Non-pigmented ciliary epithelial cell (primary cell): ENCODE measurements at regions not wholly inside any gene's neighbourhood (a gene's known extent, or its start where the extent isn't known, plus 50 kb on each side); places are given as distances from the start of the nearest gene placed in this dataset.

Experiments
- DNase-seq: peaks from one replicate; pipeline ENCODE4 v3.0.0-alpha.2; 2010; ENCODE audit warnings: low read depth

DNA sequence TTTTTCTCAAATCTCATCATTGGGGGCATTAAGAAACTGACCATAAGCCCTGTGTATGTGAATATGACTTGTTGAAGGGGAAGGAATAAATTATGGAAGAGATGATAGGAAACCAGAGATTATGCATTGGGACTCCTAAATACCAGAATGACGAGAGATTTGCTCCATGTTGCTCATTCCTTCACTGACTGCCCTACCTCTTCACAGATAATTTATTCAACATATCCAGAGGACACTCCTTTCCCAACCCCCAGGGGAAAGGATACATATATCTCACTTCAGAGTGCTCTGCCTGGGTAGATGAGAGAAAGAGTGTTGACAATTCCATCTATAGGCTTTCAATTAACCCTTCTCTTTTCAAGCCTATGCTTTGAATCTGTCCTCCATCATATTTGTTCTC is 145.3 kb upstream of the RHOBTB1 start:
- no peak for DNase-seq

DNA sequence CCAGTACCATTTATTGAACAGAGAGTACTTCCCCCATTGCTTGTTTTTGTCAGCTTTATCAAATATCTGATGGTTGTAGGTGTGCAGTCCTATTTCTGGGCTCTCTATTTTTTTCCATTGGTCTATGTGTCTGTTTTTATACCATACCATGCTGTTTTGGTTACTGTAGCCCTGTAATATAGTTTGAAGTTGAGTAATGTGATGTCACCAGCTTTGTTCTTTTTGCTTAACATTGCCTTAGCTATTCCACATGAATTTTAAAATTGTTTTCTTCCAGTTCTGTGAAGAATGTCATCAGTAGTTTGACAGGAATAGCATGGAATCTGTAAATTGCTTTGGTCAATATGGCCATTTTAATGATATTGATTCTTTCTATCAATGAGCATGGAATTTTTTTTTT is 140.5 kb upstream of the RHOBTB1 start:
- DNase-seq: no peak

DNA sequence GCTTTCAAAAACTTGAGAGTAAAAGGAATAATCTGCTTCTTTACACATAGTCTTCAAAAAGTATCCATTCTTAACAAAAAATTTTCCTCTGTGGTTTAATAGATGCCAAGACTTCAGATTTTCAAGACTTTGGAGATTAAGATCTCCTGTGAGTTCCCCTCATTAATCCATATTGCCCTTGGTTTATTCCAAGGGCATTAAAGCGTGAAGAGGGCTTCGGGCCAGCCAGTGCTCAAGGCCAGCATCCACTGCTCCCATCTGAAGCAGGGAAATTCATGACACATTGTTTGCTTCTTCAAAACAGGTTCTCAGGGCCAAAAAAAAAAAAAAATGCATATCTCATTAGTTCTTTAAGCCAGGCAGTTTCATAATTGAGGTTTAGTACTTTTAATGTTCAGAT is 137.3 kb upstream of the RHOBTB1 start:
- DNase-seq: no peak

DNA sequence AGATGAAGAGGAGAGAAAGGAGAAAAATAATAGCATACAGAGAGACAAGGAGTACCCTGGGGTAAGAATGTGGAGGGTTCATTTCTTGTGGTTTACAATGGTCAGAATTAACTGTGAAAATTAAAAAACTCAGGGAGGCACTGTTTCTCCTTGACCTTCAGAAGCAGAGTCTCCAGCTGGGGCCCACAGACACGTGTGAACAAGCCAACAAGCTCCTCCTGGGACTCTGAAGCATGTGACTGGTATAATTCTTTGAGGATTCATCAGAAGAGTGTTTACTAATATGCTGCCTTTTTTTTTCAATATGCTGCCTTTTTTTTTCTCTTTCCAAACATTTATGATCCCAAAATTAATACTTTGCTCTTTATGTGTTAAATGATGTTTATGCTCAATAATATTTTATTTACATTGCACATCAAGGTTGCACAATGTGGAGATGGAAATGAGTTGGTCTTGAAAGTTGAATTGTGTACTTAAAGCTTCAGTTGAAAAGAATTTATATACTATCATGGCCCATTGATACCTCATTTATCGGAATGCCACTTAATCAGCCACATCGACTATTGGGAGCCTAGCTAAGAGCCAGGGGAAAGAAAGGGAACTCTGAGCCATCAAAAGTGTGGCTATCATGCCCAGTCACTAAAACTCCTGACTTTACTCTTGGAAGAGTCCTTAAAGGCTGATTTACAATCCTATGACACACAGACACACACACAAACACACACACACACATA is 134.7 kb upstream of the RHOBTB1 start:
- DNase-seq: no peak

DNA sequence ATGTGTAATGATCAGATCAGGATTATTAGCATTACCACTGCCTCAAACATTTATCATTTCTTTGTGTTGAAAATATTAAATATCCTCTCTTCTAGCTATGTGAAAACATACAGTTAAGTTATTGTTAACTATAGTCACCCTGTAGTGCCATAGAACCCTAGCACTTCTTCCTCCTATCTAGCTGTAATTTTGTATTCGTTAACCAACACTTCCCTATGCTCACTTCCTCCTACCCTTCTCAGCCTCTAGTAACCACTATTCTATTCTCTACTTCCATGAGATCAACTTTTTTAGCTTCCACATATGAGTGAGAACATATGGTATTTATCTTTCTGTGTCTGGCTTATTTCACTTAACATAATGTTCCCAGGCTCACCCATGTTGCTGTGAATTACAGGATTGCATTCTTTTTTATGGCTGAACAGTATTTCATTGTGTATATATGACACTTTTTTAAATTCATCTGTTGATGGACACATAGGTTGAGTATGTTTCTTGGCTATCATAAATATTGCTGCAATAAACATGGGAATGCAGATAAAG is 132.7 kb upstream of the RHOBTB1 start:
- DNase-seq: no peak

DNA sequence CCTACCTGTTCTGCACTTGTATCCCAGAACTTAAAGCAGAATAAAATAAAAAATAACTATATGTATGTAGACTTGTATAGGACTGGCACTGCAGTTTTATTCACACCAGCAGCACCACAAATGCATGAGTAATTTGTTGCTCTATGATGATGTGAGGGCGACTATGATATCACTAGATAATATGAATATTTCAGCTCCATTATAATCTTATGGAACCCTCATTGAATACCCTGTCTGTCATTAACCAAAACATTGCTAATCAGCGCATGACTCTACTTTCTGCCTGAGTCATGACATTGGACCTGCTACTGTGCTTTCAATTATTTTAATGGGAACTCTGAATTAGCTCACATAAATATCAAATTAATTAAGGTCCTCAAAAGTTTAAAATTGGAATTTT is 129.4 kb upstream of the RHOBTB1 start:
- DNase-seq: no peak

DNA sequence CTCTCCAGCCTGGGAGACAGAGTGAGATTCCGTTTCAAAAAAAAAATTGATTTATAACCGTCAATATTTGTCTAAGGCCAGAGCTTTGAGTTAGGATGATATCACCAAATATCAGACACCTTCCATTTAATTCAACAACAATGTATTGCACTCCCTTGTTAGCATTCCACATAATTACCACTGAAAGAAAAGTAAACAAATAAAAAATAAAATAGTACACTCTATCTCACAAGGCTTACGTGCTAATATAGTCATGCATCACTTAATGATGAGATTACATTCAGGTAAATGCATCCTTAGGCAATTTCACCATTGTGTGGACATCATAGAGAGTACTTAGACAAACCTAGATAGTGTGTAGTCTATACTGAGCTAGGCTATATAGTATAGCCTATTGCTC is 127.6 kb upstream of the RHOBTB1 start:
- DNase-seq: no peak

DNA sequence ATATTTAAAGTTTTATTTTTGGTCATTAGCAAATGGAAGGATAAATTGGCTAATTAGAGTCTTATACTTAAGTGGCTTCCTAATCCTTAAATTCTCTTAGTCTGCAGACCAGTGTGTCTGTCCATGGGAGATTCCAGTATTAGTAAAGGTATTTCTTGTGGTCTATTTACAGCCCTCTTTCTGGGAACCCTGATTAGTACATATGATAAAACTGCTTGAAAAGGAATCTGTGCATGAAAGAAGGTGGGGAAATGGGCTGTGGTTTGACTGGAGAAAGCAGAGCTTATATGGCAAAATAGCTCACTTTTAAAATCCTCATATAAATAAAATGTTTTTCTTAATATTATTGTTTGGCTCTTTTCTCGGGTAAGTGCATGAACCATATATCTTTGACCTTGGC is 124.5 kb upstream of the RHOBTB1 start:
- no peak for DNase-seq

DNA sequence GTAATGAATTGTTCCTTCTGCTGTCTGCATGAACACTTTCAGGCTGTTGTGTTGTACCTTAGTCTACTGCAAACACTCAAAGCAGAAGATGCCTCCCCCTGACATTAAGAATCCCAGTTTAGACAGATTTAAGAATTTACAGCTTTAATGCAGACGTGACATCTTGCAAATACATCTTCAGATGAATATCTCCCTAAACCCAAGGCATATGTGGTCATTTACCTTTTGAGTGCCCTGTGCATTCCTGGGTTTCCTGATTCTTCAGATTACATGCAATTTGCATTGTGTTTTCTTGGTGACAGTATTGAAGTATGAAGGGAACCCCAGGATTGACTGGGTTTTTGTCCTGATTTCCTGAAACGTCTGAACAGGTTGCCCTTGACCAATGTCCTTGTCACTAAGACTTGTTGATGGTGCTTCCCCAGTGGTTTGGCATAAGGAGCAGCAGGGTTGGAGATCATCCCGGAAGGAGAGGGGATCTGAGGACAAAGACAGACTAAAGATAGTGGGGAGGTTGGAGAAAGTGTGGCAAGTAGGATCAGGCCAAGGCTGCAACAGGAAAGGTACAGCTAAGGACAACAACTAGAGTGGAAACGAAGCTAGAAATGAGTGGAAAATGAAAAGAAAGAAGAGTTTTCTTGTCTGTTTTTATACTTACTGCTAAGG is 123.8 kb upstream of the RHOBTB1 start:
- no peak for DNase-seq

DNA sequence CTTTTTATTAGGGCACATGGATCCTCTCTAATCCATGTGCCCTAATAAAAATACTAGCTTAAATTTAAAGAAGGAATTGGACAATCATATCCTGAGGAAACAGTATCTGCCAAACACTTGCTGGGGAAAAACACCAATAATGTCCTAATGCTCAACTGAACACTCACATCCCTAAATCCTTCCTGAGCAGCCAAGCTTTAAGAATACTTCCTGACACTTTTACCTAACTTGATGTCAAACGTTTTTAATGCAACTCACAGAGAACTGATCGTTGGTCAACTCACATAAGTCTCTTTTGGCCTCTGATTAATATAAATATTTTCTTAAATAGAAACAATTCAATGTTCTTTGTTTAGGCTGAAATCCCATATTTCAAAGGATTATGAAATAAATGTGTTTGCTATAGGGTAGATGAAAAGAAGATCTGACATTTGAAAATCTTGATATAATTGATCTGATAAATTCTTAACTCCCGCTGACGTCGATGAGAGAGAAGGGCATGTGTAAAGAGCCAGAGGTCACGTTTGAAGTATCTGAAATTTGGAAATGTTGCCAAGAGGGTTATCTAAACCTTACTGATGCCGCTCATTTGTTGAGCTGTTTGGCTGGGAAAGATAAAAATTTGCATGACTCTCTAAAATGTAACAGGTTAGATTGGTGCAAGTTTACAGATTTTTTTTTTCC is 122.8 kb upstream of the RHOBTB1 start:
- no peak for DNase-seq

DNA sequence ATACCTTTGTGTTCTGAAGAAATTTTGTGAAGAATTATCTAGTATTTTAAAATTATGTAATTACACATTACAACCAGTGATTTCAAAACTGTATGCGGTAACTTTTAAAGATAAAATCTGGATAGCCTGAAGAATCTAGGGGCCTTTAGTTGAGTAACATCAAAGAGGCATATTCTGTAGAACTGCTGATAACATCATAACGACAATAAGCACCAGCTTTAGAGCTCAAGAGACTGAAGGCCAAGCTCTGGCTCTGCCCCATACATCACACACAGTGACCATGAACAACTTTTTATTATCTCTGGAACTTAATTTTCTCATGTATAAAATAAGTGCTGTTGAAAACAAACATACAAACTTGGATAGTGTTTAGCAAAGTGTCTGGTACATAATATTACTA is 121.1 kb upstream of the RHOBTB1 start:
- no peak for DNase-seq

DNA sequence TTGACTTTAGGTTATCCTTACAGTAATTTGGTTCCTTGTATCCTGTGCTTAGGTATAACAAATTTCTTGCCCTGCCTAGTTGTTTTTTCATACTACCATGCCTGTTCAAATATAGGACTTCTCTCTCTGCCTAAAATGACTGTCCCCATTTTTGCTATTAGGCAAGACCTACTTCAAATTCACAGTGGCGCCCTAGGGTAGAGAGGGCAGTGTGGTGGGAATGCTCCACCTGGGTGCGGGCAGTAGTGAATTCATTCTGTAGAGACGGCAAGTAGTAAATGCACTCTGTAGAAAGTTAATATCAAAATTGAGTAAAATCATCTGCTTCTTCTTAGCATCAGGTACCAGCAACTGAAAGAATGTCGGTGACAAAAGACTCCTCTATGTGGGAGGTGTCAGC is 120.4 kb upstream of the RHOBTB1 start:
- no peak for DNase-seq

DNA sequence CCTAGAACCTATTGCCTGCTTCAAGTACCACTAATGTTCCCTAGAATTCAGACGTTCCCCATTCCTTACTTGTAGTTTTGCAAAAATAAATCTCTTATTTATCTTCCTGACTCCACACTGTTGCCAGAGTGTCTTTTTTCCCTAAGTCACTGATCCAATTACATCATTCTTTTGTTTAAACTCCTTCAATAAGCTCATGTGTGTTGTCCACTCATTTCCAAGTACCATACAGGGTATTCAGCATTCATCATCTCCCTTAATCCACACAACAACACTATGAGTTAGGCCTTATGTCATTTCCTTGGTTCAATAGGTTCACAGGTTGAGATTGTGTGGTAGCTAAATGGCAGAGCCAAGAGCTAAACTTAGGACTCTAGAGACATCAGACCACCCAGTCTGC is 119.9 kb upstream of the RHOBTB1 start:
- no peak for DNase-seq

DNA sequence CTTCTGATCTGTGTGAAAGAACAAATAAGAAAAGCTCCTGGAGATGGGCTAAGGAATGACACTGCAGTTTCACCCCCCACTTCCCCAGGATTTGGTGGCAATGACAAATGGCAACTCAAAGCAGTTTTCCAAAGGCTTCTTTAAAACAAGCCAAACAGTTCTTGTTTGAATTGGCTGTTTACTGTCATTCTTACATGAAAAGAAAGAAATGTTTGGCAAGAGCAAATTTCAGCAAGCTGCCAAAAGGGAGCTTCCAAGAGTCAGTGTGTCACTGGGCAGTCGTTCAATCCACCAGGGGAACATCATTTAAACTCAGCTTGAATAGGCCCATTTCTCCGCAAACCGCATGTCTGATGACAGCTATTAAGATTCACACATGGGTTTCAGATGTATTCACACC is 119.0 kb upstream of the RHOBTB1 start:
- DNase-seq: no peak

DNA sequence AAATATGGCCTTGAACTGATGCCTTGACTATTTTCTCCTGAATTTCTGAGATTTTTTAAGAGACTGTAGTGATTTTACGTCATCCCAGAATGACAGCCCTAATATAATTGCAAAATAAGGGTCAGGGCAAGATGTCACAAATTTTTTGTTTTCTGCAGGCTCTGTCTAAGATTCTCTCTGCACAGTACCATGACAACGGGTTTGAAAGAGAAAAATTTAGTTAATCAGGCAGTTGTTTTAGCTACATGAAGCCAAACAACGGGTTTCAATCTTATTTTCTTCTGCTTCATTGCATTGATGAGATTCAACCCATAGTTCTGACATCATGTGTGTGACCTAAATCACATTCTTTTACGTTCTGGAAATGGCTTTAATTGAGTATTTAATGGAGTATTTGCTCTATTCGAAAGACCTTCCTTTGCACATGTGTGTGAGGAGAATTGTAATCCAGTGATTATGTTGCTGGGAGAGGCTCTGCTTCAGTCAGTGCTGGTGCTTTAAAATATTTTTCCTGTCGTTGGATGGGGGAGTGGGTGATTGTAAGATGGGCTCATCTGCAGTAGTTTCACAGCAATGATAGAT is 118.0 kb upstream of the RHOBTB1 start:
- no peak for DNase-seq

DNA sequence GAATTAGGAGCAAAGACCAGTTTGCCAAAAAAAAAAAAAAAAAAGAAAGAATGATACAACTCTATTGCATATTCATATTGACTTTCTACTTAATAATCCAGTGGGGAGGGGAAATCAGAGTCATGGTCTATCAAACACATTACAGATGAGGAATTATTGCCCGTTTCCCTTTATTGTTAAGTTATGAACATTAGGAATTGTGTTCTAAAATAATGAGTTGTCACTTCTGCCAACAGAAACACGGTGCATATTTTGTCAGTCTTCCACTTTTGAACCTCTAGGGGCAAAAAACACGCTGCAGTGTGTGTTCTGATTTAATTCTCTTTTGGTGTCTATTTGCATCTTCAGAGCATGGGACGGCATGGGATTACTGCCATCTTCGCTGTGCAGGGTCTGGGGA is 115.7 kb upstream of the RHOBTB1 start:
- no peak for DNase-seq

DNA sequence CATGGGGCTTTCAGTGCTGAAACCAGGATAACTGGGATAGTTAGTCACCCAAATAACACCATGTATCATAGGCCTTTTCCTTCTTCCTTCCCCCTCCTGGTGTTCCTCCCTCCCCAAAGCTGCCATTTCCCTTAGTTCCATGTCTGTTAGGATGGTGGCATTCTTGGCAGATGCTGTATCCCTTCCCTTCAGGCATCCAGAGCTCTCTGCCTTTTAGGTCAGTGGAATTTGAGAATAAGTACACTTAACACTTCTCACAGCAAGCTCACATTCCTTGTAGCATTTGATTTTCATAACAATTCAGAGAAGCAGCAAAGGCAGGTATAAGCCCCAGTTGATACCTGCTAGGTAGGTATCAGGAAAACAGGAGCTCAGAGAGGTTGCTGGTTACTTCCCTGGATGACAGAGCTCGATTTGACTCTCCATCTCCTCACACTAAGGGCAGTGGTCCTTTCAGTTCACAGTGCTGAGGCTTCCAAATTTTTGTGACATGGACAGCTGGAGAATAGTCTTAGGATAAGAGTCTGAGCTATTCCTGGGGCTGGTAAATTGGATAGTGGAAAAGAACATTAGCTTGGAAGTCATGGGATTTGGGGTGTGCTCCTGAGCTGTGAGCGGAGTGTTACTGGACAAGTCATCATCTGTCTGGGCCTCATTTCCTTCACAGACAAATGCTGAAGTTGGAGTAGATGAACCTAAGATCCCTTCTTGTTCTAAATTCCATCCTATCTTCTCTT is 108.7 kb upstream of the RHOBTB1 start:
- no peak for DNase-seq

DNA sequence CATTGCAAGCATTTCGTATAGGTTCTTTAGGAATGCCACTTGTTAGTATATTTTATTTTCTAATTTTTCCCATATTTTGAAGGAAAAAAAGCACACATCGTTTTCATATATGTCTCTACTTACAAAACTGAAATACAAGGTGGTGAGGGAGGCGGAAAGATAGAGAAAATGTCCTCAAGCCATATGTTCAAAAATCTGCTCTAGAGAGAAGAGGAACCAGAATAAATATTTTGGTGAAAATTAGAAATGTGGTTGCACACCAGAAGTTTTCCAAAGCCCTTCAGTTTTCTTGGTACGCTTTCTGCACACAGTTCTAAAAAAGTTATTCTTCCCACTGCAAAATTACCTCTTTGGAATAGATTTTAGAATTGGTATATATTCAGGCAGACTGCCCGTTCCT is 107.4 kb upstream of the RHOBTB1 start:
- no peak for DNase-seq

DNA sequence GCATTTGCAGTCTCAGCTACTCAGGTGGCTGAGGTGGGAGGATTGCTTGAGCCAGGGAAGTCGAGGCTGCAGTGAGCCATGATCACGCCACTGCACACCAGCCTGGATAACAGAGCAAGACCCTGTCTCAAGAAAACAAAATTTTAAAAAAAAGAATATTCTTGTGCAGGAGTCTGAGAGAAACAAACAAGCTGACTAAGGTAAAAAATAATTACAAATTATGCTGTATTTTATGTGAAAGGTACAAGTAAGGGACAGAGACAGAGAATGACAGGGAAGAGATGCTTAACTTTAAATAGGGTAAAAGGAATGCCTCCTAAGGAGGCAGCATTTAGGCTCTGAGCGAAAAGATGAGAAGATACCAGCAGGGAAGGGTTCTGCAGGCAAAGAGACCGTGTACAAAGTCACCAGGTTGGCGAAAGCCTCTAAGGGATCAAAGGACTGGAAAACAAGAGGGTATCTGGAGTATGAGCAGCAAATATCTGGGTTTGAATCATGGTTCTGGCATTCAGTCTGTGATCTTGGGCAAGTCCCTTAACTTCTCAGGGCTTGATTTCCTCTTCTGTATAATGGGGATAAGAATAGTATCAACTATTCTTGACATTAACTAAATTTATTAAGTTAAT is 106.2 kb upstream of the RHOBTB1 start:
- no peak for DNase-seq

DNA sequence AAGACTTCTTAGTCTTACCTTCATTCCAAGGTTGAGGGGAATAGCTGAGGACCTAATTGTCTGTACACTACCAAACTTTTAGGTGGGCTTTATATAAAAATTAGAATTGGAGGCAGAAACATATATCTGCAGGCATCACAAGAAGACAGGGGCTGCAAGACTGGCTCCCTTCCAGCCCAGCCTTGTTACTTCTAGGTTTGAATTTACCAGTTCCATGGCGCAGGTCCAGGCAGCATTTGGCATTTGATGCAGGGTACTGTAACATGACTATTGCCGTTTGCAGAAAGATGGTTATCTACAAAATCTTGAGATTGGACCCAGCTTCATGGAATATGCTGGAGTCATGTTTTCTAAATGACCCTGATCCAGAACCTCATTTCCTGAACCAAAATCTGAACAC is 105.4 kb upstream of the RHOBTB1 start:
- no peak for DNase-seq

DNA sequence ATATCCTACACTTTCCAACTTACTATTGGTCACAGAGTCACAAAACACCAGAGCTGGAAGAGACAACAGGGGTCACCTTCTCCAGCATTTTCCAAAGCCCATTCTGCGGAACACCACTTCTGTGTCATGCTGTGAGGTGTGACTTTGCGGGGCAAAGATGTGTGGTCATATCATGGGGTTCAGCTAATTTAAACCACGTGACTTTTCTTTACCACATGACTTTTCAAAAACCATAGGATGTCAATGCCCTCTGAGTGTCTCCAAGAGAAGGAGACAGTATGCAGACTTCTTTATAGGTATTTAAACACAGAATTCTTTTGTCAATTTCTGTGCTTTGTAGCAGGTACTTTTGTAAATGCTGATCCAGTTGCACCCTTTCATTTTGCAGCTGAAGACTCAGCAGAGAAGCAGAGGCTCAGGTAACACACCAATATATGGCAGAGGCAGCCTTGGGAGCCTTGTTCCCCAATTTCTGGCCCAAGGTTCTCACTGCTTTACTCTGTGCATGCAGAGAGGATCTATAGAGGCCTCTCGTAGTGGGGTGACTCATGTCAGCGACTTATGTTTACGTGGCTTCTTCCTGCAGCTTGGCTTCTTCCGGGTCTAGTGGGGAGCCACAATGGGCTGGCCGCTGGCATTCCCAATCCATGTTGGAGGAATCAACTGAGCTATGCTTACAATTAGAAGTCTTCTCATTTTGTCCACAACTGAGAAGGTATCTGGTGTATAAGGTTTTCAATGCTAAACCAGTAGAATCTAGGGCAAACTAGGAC is 104.0 kb upstream of the RHOBTB1 start:
- DNase-seq: no peak
